IMR-90 (cell line): ENCODE measurements at regions not wholly inside any gene's neighbourhood (a gene's known extent, or its start where the extent isn't known, plus 50 kb on each side); places are given as distances from the start of the nearest gene placed in this dataset.

Experiments used
- CTCF ChIP-seq: conservative IDR thresholded peaks from 2 replicates; pipeline ENCODE4 v1.5.1; 2012; ENCODE audit warnings: mild to moderate bottlenecking, low read depth, low read length, improper control_type of control experiment
- MAZ ChIP-seq: IDR thresholded peaks from 2 replicates; pipeline ENCODE4 v1.6.1; 2012; ENCODE audit warnings: low read depth, mild to moderate bottlenecking, low read length, improper control_type of control experiment, moderate library complexity, borderline replicate concordance
- POLR2A ChIP-seq: IDR thresholded peaks from 2 replicates; pipeline ENCODE4 v1.6.1; 2012; ENCODE audit warnings: mild to moderate bottlenecking, low read depth, low read length
- RAD21 ChIP-seq: IDR thresholded peaks from 2 replicates; pipeline ENCODE4 v1.6.1; 2012; ENCODE audit warnings: low read length, improper control_type of control experiment
- TF ChIP-seq, protein P1 (sequence below): fragments of 150-350 bp; IDR thresholded peaks from 2 replicates; pipeline ENCODE4 v1.6.1; 2016; ENCODE audit warnings: low read depth, mild to moderate bottlenecking, low read length, moderate library complexity, borderline replicate concordance

- TF ChIP-seq MAZ: no peak
- no peak for TF ChIP-seq CTCF
- TF ChIP-seq RAD21: no peak
- no peak for TF ChIP-seq POLR2A
- TF ChIP-seq, protein P1, sequence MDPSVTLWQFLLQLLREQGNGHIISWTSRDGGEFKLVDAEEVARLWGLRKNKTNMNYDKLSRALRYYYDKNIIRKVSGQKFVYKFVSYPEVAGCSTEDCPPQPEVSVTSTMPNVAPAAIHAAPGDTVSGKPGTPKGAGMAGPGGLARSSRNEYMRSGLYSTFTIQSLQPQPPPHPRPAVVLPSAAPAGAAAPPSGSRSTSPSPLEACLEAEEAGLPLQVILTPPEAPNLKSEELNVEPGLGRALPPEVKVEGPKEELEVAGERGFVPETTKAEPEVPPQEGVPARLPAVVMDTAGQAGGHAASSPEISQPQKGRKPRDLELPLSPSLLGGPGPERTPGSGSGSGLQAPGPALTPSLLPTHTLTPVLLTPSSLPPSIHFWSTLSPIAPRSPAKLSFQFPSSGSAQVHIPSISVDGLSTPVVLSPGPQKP: no peak
Observed at GRCh38 chr2:139544186-139544851, 764.1 kb upstream of the NXPH2 start.
